GM12891 (cell line): ENCODE measurements at regions not wholly inside any gene's neighbourhood (a gene's known extent, or its start where the extent isn't known, plus 50 kb on each side); places are given as distances from the start of the nearest gene placed in this dataset.

Experiments used
- PAX5 ChIP-seq: IDR thresholded peaks from 2 replicates; pipeline ENCODE4 v1.6.1; 2011; ENCODE audit warnings: low read length, moderate library complexity, mild to moderate bottlenecking; ENCODE audit not compliant: insufficient read depth, severe bottlenecking
- POLR2A ChIP-seq: IDR thresholded peaks from 2 replicates; pipeline ENCODE4 v1.6.1; 2011; ENCODE audit warnings: low read depth, low read length, control low read depth
- POLR2AphosphoS5 ChIP-seq: IDR thresholded peaks from 2 replicates; pipeline ENCODE4 v1.6.1; 2011; ENCODE audit warnings: low read depth, low read length, control low read depth
- POU2F2 ChIP-seq: IDR thresholded peaks from 2 replicates; pipeline ENCODE4 v1.6.1; 2011; ENCODE audit warnings: low read depth, mild to moderate bottlenecking, control low read depth, low read length, moderate library complexity
- SPI1 ChIP-seq: IDR thresholded peaks from 2 replicates; pipeline ENCODE4 v1.6.1; 2011; ENCODE audit warnings: low read depth, low read length, control low read depth
- TAF1 ChIP-seq: IDR thresholded peaks from 2 replicates; pipeline ENCODE4 v1.6.1; 2011; ENCODE audit warnings: low read depth, low read length, control low read depth

DNA sequence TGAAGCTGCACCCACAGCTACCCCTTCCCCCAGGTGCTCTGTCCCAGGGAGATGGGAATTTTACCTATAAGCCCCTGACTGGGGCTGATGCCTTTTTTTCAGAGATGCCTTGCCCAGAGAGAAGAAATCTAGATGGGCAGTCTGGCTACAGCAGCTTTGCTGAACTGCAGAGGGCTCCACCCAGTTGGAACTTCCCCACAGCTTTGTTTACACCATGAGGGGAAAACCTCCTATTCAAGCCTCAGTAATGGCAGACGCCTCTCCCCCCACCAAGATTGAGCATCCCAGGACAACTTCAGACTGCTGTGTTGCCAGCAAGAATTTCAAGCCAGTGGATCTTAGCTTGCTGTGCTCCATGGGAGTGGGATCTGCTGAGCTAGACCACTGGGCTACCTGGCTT, 122.6 kb upstream of the MOCS1 start:
- no peak for TF ChIP-seq SPI1
- TF ChIP-seq POLR2A, result no peak
- no peak for TF ChIP-seq POLR2AphosphoS5
- TF ChIP-seq PAX5, result no peak
- TF ChIP-seq TAF1, result no peak
- TF ChIP-seq POU2F2, result no peak
